NCI-H146 treated with DMSO at 0.1 percent for 48 hours (cell line): ENCODE measurements at regions not wholly inside any gene's neighbourhood (a gene's known extent, or its start where the extent isn't known, plus 50 kb on each side); places are given as distances from the start of the nearest gene placed in this dataset.

Experiments
- DNase-seq: peaks from one replicate; lab custom pipeline; 2025; ENCODE audit not compliant: unreplicated experiment; lab: John Stamatoyannopoulos, UW

- DNase-seq = no peak
Observed at GRCh38 chr1:239779962-239780361, 311.7 kb upstream of the FMN2 start.

GRCh38 chr1:239784896-239785295, 306.8 kb upstream of the FMN2 start:
- no peak for DNase-seq

GRCh38 chr1:239785576-239785975, 306.1 kb upstream of the FMN2 start:
- no peak for DNase-seq

GRCh38 chr1:239786464-239786863, 305.2 kb upstream of the FMN2 start:
- no peak for DNase-seq

GRCh38 chr1:239792157-239792556, 299.5 kb upstream of the FMN2 start:
- no peak for DNase-seq

- DNase-seq = no peak
Observed at GRCh38 chr1:239795304-239795703, 296.4 kb upstream of the FMN2 start.

GRCh38 chr1:239799617-239800016, 292.1 kb upstream of the FMN2 start:
- DNase-seq = no peak

- DNase-seq = no peak
Observed at GRCh38 chr1:239800861-239801260, 290.8 kb upstream of the FMN2 start.

- no peak for DNase-seq
Observed at GRCh38 chr1:239802275-239802674, 289.4 kb upstream of the FMN2 start.

- DNase-seq = no peak
Observed at GRCh38 chr1:239803781-239804180, 287.9 kb upstream of the FMN2 start.

GRCh38 chr1:239804266-239804665, 287.4 kb upstream of the FMN2 start:
- DNase-seq = no peak

- DNase-seq = no peak
Observed at GRCh38 chr1:239805042-239805441, 286.6 kb upstream of the FMN2 start.

GRCh38 chr1:239805851-239806772, 285.6 kb upstream of the FMN2 start:
- no peak for DNase-seq

GRCh38 chr1:239806897-239807296, 284.8 kb upstream of the FMN2 start:
- DNase-seq = no peak

GRCh38 chr1:239807361-239807760, 284.3 kb upstream of the FMN2 start:
- DNase-seq = no peak

- DNase-seq = no peak
Observed at GRCh38 chr1:239810061-239810481, 281.6 kb upstream of the FMN2 start.

GRCh38 chr1:239811211-239811885, 280.3 kb upstream of the FMN2 start:
- no peak for DNase-seq

- DNase-seq = no peak
Observed at GRCh38 chr1:239812580-239812979, 279.1 kb upstream of the FMN2 start.

GRCh38 chr1:239814306-239814881, 277.3 kb upstream of the FMN2 start:
- DNase-seq = no peak

- DNase-seq = no peak
Observed at GRCh38 chr1:239815074-239815473, 276.6 kb upstream of the FMN2 start.

- DNase-seq = no peak
Observed at GRCh38 chr1:239816081-239816782, 275.5 kb upstream of the FMN2 start.
